ENCODE measurements at regions not wholly inside any gene's neighbourhood (a gene's known extent, or its start where the extent isn't known, plus 50 kb on each side); places are given as distances from the start of the nearest gene placed in this dataset.

GRCh38 chr5:4804691-4805360, 335.3 kb upstream of the ADAMTS16 start:
- ATAC-seq (no peak), DNase-seq (no peak)
- H3K27me3 ChIP-seq: no peaks in the 10 kb centered on the region
- H3K4me1 ChIP-seq: no peaks in the 10 kb centered on the region
- intact Hi-C loops (cut with DNase I): no loop called here
- TF ChIP-seq POLR2A (IDR thresholded peaks at IDR 0.05): no peak
- no peak for TF ChIP-seq CTCF (IDR thresholded peaks at IDR 0.05)
- no peaks in the 10 kb centered on the region for H3K9me3 ChIP-seq
- 49% methylated on average over 12 of the region's 12 CpGs for WGBS (ENCODE audit: insufficient coverage, low coverage, low lambda C conversion rate, missing lambda C conversion rate)
- H3K4me3 ChIP-seq: no peak overlapping the region
- H3K36me3 ChIP-seq: no peaks in the 10 kb centered on the region
- H3K27ac ChIP-seq: no peak overlapping the region

DNA sequence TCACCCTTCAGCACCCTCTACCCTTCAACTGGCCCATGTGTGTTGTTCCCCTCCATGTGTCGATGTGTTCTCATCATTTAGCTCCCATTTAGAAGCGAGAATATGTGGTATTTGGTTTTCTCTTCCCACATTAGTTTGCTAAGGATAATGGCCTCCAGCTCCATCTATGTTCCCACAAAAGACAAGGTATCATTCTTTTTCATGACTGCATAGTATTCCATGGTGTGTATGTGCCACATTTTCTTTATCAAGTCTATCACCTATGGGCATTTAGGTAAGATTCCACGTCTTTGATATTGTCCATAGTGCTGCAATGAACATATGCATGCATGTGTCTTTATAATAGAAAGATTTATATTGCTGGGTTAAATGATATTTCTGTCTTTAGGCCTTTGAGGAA, 325.1 kb upstream of the ADAMTS16 start:
- no peak for ATAC-seq
- Histone ChIP-seq H3K4me3 (no peak overlapping the region), H3K9me3 (no peaks in the 10 kb centered on the region), H3K36me3 (no peaks in the 10 kb centered on the region), H3K27me3 (no peaks in the 10 kb centered on the region), H3K27ac (no peak overlapping the region), H3K4me1 (no peaks in the 10 kb centered on the region)
- intact Hi-C loops (cut with DNase I): no loop called here
- DNase-seq: no peak
- WGBS (ENCODE audit: insufficient coverage, low coverage, low lambda C conversion rate, missing lambda C conversion rate): 43% methylated on average over 3 of the region's 3 CpGs
- TF ChIP-seq CTCF (IDR thresholded peaks at IDR 0.05) (no peak), POLR2A (IDR thresholded peaks at IDR 0.05) (no peak)

DNA sequence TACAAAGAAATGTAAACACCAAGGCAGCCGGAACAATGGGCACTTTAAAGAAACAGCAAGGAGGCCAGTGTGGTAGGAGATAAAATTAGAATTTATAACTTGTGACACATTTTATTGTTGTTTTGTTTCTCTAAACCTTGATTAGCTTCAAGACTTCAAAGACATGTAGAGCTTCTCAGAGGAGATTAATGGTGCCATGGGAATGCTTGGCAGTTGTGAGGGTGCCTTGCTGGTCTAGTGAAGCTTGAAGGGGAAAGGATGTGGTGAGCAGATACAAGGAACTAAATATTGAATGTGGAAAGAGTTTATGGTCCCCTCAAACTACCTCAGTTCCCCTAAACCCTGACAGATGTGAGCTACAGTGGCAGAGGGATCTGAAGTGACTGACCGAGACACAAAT, 322.4 kb upstream of the ADAMTS16 start:
- intact Hi-C loops (cut with DNase I): no loop called here
- DNase-seq (no peak), ATAC-seq (no peak)
- H3K27me3 ChIP-seq: no peaks in the 10 kb centered on the region
- H3K4me3 ChIP-seq: no peak overlapping the region
- H3K27ac ChIP-seq: no peak overlapping the region
- no peaks in the 10 kb centered on the region for H3K9me3 ChIP-seq
- WGBS (ENCODE audit: insufficient coverage, low coverage, low lambda C conversion rate, missing lambda C conversion rate): 43% methylated on average over 2 of the region's 2 CpGs
- H3K36me3 ChIP-seq: no peaks in the 10 kb centered on the region
- TF ChIP-seq CTCF (IDR thresholded peaks at IDR 0.05) (no peak), POLR2A (IDR thresholded peaks at IDR 0.05) (no peak)
- H3K4me1 ChIP-seq: no peaks in the 10 kb centered on the region

DNA sequence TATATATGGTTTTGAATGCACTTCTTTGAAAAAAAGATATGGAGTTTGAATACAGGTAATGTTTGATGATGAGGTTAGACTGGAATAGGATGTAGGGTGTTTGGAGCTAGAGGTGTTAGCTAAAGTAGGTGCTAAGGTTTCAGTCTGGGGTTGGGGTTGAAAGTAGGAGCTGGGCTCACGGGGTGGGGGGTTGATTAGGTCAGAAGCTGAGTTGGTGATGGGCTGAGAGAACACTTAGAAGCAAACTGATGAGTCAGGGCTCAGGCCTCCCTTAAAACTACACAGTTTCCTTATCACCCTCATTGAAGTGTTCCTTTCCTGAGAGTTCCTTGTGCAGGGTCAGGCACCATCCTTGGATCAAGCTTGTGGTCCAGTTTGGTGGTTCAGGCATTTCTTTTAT, 308.8 kb upstream of the ADAMTS16 start:
- DNase-seq (no peak), ATAC-seq (no peak)
- no peak overlapping the region for H3K27ac ChIP-seq
- H3K9me3 ChIP-seq: no peaks in the 10 kb centered on the region
- WGBS (ENCODE audit: insufficient coverage, low coverage, low lambda C conversion rate, missing lambda C conversion rate): 22% methylated on average over 1 of the region's 1 CpG
- intact Hi-C loops (cut with DNase I): no loop called here
- H3K4me3 ChIP-seq: no peak overlapping the region
- no peaks in the 10 kb centered on the region for H3K36me3 ChIP-seq
- H3K27me3 ChIP-seq: no peaks in the 10 kb centered on the region
- TF ChIP-seq POLR2A (IDR thresholded peaks at IDR 0.05) (no peak), CTCF (IDR thresholded peaks at IDR 0.05) (no peak)
- no peaks in the 10 kb centered on the region for H3K4me1 ChIP-seq

DNA sequence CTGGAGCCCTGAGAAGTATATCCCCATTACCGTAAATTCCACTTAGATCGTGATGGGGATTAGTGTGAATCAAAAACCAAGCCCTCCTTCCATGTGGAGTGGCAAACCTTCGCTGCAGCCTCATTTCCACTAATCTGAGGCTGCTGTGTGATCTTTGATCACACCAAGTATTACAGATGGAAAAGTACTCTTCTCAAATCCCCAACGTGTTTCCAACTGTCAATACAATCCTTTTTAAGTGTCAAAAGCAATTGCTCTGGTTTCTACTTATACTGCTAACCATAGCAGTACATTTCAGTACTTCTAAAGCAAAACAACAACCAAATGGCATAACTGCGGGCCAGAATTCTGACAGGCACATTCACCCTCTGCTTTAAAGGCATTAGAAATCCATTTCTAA, 307.7 kb upstream of the ADAMTS16 start:
- H3K36me3 ChIP-seq: no peaks in the 10 kb centered on the region
- no peak overlapping the region for H3K27ac ChIP-seq
- WGBS (ENCODE audit: insufficient coverage, low coverage, low lambda C conversion rate, missing lambda C conversion rate): 46% methylated on average over 5 of the region's 5 CpGs
- H3K27me3 ChIP-seq: no peaks in the 10 kb centered on the region
- TF ChIP-seq CTCF (IDR thresholded peaks at IDR 0.05): no peak
- no peak for TF ChIP-seq POLR2A (IDR thresholded peaks at IDR 0.05)
- H3K4me3 ChIP-seq: no peak overlapping the region
- DNase-seq (no peak), ATAC-seq (no peak)
- intact Hi-C loops (cut with DNase I): no loop called here
- no peaks in the 10 kb centered on the region for H3K4me1 ChIP-seq
- no peaks in the 10 kb centered on the region for H3K9me3 ChIP-seq
